Upper lobe of left lung (tissue), 4 donors: ENCODE measurements at regions not wholly inside any gene's neighbourhood (a gene's known extent, or its start where the extent isn't known, plus 50 kb on each side); places are given as distances from the start of the nearest gene placed in this dataset.

Experiments
- POLR2A ChIP-seq, 4 donors: fragments of 450-650 bp; IDR thresholded peaks; one replicate each; pipeline ENCODE4 v1.5.1; 2016 to 2017; ENCODE audit warnings: antibody characterized with exemption in 4 of 4, mild to moderate bottlenecking in 2 of 4
- POLR2AphosphoS5 ChIP-seq, 2 donors: sonication (generic); formaldehyde crosslinking; IDR thresholded peaks; one replicate each; pipeline ENCODE4 v1.5.1; 2017; ENCODE audit warnings: antibody characterized with exemption in 2 of 2
- TF ChIP-seq, protein P1 (sequence below), 6 experiments: fragments of 450-650 bp in 4 of 6; fragments of 200-600 bp in 2 of 6; sonication (generic) in 2 of 6; IDR thresholded peaks; one replicate each; pipeline ENCODE4 v1.5.1; 2016 to 2019; ENCODE audit warnings: antibody characterized with exemption in 6 of 6

GRCh38 chr6:100065348-100065747 lies 71.3 kb upstream of the MCHR2 start:
- TF ChIP-seq POLR2A (IDR thresholded peaks at IDR 0.05) (no peak), POLR2AphosphoS5 (IDR thresholded peaks at IDR 0.05) (no peak)
- TF ChIP-seq, protein P1, sequence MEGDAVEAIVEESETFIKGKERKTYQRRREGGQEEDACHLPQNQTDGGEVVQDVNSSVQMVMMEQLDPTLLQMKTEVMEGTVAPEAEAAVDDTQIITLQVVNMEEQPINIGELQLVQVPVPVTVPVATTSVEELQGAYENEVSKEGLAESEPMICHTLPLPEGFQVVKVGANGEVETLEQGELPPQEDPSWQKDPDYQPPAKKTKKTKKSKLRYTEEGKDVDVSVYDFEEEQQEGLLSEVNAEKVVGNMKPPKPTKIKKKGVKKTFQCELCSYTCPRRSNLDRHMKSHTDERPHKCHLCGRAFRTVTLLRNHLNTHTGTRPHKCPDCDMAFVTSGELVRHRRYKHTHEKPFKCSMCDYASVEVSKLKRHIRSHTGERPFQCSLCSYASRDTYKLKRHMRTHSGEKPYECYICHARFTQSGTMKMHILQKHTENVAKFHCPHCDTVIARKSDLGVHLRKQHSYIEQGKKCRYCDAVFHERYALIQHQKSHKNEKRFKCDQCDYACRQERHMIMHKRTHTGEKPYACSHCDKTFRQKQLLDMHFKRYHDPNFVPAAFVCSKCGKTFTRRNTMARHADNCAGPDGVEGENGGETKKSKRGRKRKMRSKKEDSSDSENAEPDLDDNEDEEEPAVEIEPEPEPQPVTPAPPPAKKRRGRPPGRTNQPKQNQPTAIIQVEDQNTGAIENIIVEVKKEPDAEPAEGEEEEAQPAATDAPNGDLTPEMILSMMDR (IDR thresholded peaks at IDR 0.05) = no peak
